CD14-positive monocyte (primary cell): ENCODE measurements at regions not wholly inside any gene's neighbourhood (a gene's known extent, or its start where the extent isn't known, plus 50 kb on each side); places are given as distances from the start of the nearest gene placed in this dataset.

Source experiments
- DNase-seq, 3 donors: peaks; one replicate each; pipeline ENCODE4 v3.0.0-alpha.2; 2011 to 2022
- H2AFZ ChIP-seq: 2 replicates; pipeline ENCODE4 v1.6.0; 2012; ENCODE audit warnings: mild to moderate bottlenecking, low read depth, low read length, inconsistent platforms; ENCODE audit not compliant: insufficient read depth, poor library complexity, severe bottlenecking
- H3K27ac ChIP-seq, 2 donors: 1 replicate in 1 of 2; 2 replicates in 1 of 2; pipeline ENCODE4 v1.5.1; 2012 to 2013; ENCODE audit warnings: low read length in 2 of 2, control low read depth in 1 of 2, inconsistent platforms in 1 of 2, low read depth in 1 of 2, mild to moderate bottlenecking in 1 of 2
- H3K27me3 ChIP-seq, 2 donors: one replicate each; pipeline versions ENCODE4 v1.6.0 to v1.6.1; 2011 to 2013; ENCODE audit warnings: low read length in 2 of 2; ENCODE audit not compliant: control insufficient read depth in 2 of 2, insufficient read depth in 2 of 2
- H3K36me3 ChIP-seq, 2 donors: replicated peaks in 1 of 2; 1 replicate in 1 of 2; 2 replicates in 1 of 2; pipeline versions ENCODE4 v1.5.1 to v1.6.1; 2012 to 2013; ENCODE audit warnings: low read length in 2 of 2, control low read depth in 1 of 2, inconsistent platforms in 1 of 2, mild to moderate bottlenecking in 1 of 2; ENCODE audit not compliant: insufficient read depth in 2 of 2, control insufficient read depth in 1 of 2
- H3K4me1 ChIP-seq, 2 donors: 1 replicate in 1 of 2; 2 replicates in 1 of 2; pipeline versions ENCODE4 v1.5.1 to v1.6.1; 2012 to 2013; ENCODE audit warnings: low read length in 2 of 2, control low read depth in 1 of 2, inconsistent platforms in 1 of 2, mild to moderate bottlenecking in 1 of 2, moderate library complexity in 1 of 2; ENCODE audit not compliant: insufficient read depth in 2 of 2, control insufficient read depth in 1 of 2
- H3K4me2 ChIP-seq: replicated peaks from 2 replicates; pipeline ENCODE3; 2012; ENCODE audit warnings: low read length, moderate library complexity, mild to moderate bottlenecking; ENCODE audit not compliant: poor library complexity, severe bottlenecking; ENCODE audit errors: extremely low read depth
- H3K4me3 ChIP-seq, 3 experiments: fragments of 200-600 bp in 1 of 3; sonication (generic) in 1 of 3; replicated peaks in 1 of 3; 1 replicate in 2 of 3; 2 replicates in 1 of 3; pipeline ENCODE4 v1.5.1; 2011 to 2013; ENCODE audit warnings: low read length in 3 of 3, mild to moderate bottlenecking in 3 of 3, control low read depth in 2 of 3, low read depth in 2 of 3, inconsistent platforms in 1 of 3, moderate library complexity in 1 of 3
- H3K79me2 ChIP-seq: 2 replicates; pipeline ENCODE4 v1.6.0; 2012; ENCODE audit warnings: mild to moderate bottlenecking, control low read depth, inconsistent platforms, low read length, moderate library complexity; ENCODE audit not compliant: insufficient read depth
- H3K9ac ChIP-seq: 2 replicates; pipeline ENCODE4 v1.6.0; 2017; ENCODE audit warnings: low read length, mild to moderate bottlenecking; ENCODE audit not compliant: insufficient read depth, poor library complexity, severe bottlenecking
- H3K9me3 ChIP-seq, 2 donors: replicated peaks in 1 of 2; 1 replicate in 1 of 2; 2 replicates in 1 of 2; pipeline versions ENCODE4 v1.5.1 to v1.6.1; 2012 to 2013; ENCODE audit warnings: low read length in 2 of 2, control low read depth in 1 of 2; ENCODE audit not compliant: control insufficient read depth in 1 of 2, insufficient read depth in 1 of 2
- H4K20me1 ChIP-seq: 2 replicates; pipeline ENCODE4 v1.6.0; 2012; ENCODE audit warnings: mild to moderate bottlenecking, low read length, control low read depth, moderate library complexity; ENCODE audit not compliant: insufficient read depth
- H3K27ac Mint-ChIP-seq, 7 donors: one replicate each; pipeline ENCODE4 v1.8.0; 2020; ENCODE audit warnings: mild to moderate bottlenecking in 7 of 7, mixed read lengths in 7 of 7, moderate library complexity in 6 of 7, inconsistent platforms in 2 of 7
- H3K27me3 Mint-ChIP-seq, 3 donors: one replicate each; pipeline ENCODE4 v1.8.0; 2021 to 2022; ENCODE audit warnings: low read depth in 3 of 3, mild to moderate bottlenecking in 3 of 3, mixed read lengths in 3 of 3, moderate library complexity in 3 of 3, inconsistent platforms in 1 of 3
- H3K36me3 Mint-ChIP-seq, 2 donors: one replicate each; pipeline ENCODE4 v1.8.0; 2020; ENCODE audit warnings: mixed read lengths in 2 of 2, inconsistent platforms in 1 of 2, mild to moderate bottlenecking in 1 of 2
- H3K4me1 Mint-ChIP-seq: one replicate; pipeline ENCODE4 v1.8.0; 2020; ENCODE audit warnings: mild to moderate bottlenecking, mixed read lengths
- H3K4me3 Mint-ChIP-seq, 2 donors: one replicate each; pipeline ENCODE4 v1.8.0; 2020; ENCODE audit warnings: mild to moderate bottlenecking in 2 of 2, mixed read lengths in 2 of 2, moderate library complexity in 1 of 2
- H3K9me3 Mint-ChIP-seq, 7 donors: one replicate each; pipeline ENCODE4 v1.8.0; 2020 to 2022; ENCODE audit warnings: mixed read lengths in 7 of 7, mild to moderate bottlenecking in 6 of 7, moderate library complexity in 6 of 7, inconsistent platforms in 2 of 7
- CTCF ChIP-seq: fragments of 200-600 bp; IDR thresholded peaks from one replicate; pipeline ENCODE4 v1.8.0; 2022; ENCODE audit warnings: antibody characterized with exemption, mild to moderate bottlenecking
- WGBS: methylation state at CpG from one replicate; pipeline ENCODE4 v1.1.5; 2013; ENCODE audit warnings: missing lambda C conversion rate; ENCODE audit not compliant: insufficient coverage; 5-methylcytosine and 5-hydroxymethylcytosine counted together
- intact Hi-C, 2 donors: fragments of 100-400 bp; cut with micrococcal nuclease; formaldehyde crosslinking; loops; one replicate each; pipeline versions ENCODE4 v1.15.0 to v1.15.1; 2023

GRCh38 chr19:28126135-28126898, 1086.6 kb downstream of the UQCRFS1 start:
- intact Hi-C loops, result no loop called here
- Mint-ChIP-seq H3K27ac (no peak overlapping the region), H3K27me3 (no peaks in the 10 kb centered on the region), H3K36me3 (no peaks in the 10 kb centered on the region), H3K4me1 (no peaks in the 10 kb centered on the region), H3K9me3 (peaks cover 4 to 17% (median 6%) of the 10 kb centered on the region in 7 donors), H3K4me3 (no peak overlapping the region)
- no peak overlapping the region for H3K9ac ChIP-seq
- H3K9me3 ChIP-seq, result peaks cover 18 to 20% of the 10 kb centered on the region in 2 donors
- H3K27ac ChIP-seq, result no peak overlapping the region
- no peak overlapping the region for H3K4me2 ChIP-seq
- H3K36me3 ChIP-seq, result no peaks in the 10 kb centered on the region
- no peaks in the 10 kb centered on the region for H3K4me1 ChIP-seq
- no peak for DNase-seq
- WGBS, result no CpG with 5 or more reads among the region's 2 CpGs
- H2AFZ ChIP-seq, result no peak overlapping the region
- no peaks in the 10 kb centered on the region for H4K20me1 ChIP-seq
- H3K79me2 ChIP-seq, result no peaks in the 10 kb centered on the region
- H3K4me3 ChIP-seq, result no peak overlapping the region
- H3K27me3 ChIP-seq, result no peaks in the 10 kb centered on the region
- no peak for TF ChIP-seq CTCF

- no peaks in the 10 kb centered on the region for H3K36me3 Mint-ChIP-seq
- intact Hi-C loops, result no loop called here
- Histone ChIP-seq H3K4me1 (no peaks in the 10 kb centered on the region), H3K9me3 (peaks cover 33 to 37% of the 10 kb centered on the region in 2 donors), H3K9ac (no peak overlapping the region), H3K4me2 (no peak overlapping the region), H2AFZ (no peak overlapping the region), H3K27ac (no peak overlapping the region), H3K4me3 (no peak overlapping the region), H3K79me2 (no peaks in the 10 kb centered on the region), H3K36me3 (no peaks in the 10 kb centered on the region), H4K20me1 (no peaks in the 10 kb centered on the region), H3K27me3 (no peaks in the 10 kb centered on the region)
- no peak for DNase-seq
- 86% methylated on average over 1 of the region's 5 CpGs for WGBS
- H3K4me1 Mint-ChIP-seq, result no peaks in the 10 kb centered on the region
- TF ChIP-seq CTCF, result no peak
- H3K27me3 Mint-ChIP-seq, result no peaks in the 10 kb centered on the region
- H3K27ac Mint-ChIP-seq, result no peak overlapping the region
- no peak overlapping the region for H3K4me3 Mint-ChIP-seq
- peaks cover 3 to 23% (median 8%) of the 10 kb centered on the region in 7 donors for H3K9me3 Mint-ChIP-seq
These were observed 1090.2 kb downstream of the UQCRFS1 start for GRCh38 chr19:28122734-28123133.
